ENCODE measurements at regions not wholly inside any gene's neighbourhood (a gene's known extent, or its start where the extent isn't known, plus 50 kb on each side); places are given as distances from the start of the nearest gene placed in this dataset.

- no peaks in the 10 kb centered on the region for H3K9me3 ChIP-seq
- no peak for DNase-seq
- H3K27me3 ChIP-seq, result no peaks in the 10 kb centered on the region
- WGBS, 2 donors, result 95% methylated on average over 2 of the region's 2 CpGs
- no peak overlapping the region for H3K27ac ChIP-seq
- H3K4me1 ChIP-seq, result peaks cover 5% of the 10 kb centered on the region
- TF ChIP-seq CTCF (IDR thresholded peaks at IDR 0.05), result no peak
- no peak for TF ChIP-seq POLR2A (IDR thresholded peaks at IDR 0.05)
- no peak overlapping the region for H3K4me3 ChIP-seq
- ATAC-seq, result no peak
- H3K36me3 ChIP-seq (replicated peaks in 1 of 2; ENCODE audit: insufficient read depth in 1 of 2, low read depth in 2 of 2), result no peaks in the 10 kb centered on the region
- intact Hi-C loops (cut with DNase I), result no loop called here
These were observed 156.6 kb upstream of the SULF2 start for GRCh38 chr20:47941869-47942268.

GRCh38 chr20:47940101-47940813, 155.0 kb upstream of the SULF2 start:
- ATAC-seq, result no peak

DNA sequence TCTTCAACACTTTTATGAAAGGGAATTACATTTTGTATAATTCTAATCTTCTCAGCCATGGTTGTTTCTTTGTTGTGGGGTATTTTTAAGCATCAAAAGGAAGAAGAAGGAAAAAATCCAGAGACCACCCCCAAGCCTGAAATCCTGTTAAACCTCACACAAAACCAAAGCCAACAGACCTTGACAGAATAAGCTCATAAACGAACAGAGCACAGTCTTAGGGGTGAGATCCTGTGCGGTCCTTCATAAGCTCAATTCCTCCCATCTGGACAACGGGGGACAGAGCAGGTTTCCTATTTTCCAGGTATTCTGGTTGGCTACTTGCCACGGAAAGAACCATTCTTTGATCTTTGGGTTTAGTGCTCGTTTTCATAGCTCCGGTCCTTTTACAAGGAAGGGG, 151.3 kb upstream of the SULF2 start:
- Histone ChIP-seq H3K27me3 (no peaks in the 10 kb centered on the region), H3K27ac (no peak overlapping the region), H3K36me3 (replicated peaks in 1 of 2; ENCODE audit: insufficient read depth in 1 of 2, low read depth in 2 of 2) (no peaks in the 10 kb centered on the region), H3K4me1 (peaks cover 5% of the 10 kb centered on the region), H3K9me3 (no peaks in the 10 kb centered on the region), H3K4me3 (no peak overlapping the region)
- no peak for TF ChIP-seq POLR2A (IDR thresholded peaks at IDR 0.05)
- TF ChIP-seq CTCF (IDR thresholded peaks at IDR 0.05), result no peak
- WGBS, 2 donors, result 53 to 55% methylated on average over 6 of the region's 6 CpGs
- DNase-seq (no peak), ATAC-seq (no peak)
- intact Hi-C loops (cut with DNase I), result no loop called here

More at GRCh38 chr20:47940101-47940813, 155.0 kb upstream of the SULF2 start:
- TF ChIP-seq POLR2A (IDR thresholded peaks at IDR 0.05) (no peak), CTCF (IDR thresholded peaks at IDR 0.05) (no peak)
- H3K9me3 ChIP-seq, result no peaks in the 10 kb centered on the region
- H3K4me3 ChIP-seq, result no peak overlapping the region
- intact Hi-C loops (cut with DNase I), result no loop called here
- H3K27ac ChIP-seq, result no peak overlapping the region
- H3K36me3 ChIP-seq (replicated peaks in 1 of 2; ENCODE audit: insufficient read depth in 1 of 2, low read depth in 2 of 2), result no peaks in the 10 kb centered on the region
- WGBS, 2 donors, result 50 to 52% methylated on average over 8 of the region's 8 CpGs
- DNase-seq, result no peak
- H3K27me3 ChIP-seq, result no peaks in the 10 kb centered on the region
- H3K4me1 ChIP-seq, result peaks cover 5% of the 10 kb centered on the region

DNA sequence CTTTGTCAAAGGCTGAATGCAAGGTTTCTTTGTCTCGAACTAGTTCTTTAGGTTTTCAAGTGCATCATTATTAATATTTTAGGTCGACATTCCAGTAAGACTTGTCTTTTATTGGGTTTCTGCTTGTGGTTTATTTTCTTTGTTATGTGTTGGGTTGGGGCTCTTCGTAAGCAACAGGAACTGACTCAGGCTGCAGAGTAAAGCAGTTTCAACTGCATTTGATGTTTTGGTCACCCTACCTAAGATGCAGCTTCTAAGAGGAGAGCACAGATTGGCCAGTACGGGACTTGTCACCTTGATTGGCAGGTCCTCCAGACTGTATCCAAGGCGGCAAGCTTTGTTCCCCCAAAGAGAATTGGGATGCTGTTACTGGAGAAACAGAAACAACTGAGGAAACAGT, 149.5 kb upstream of the SULF2 start:
- H3K36me3 ChIP-seq (replicated peaks in 1 of 2; ENCODE audit: insufficient read depth in 1 of 2, low read depth in 2 of 2), result no peaks in the 10 kb centered on the region
- H3K27ac ChIP-seq, result no peak overlapping the region
- H3K4me1 ChIP-seq, result no peaks in the 10 kb centered on the region
- no peak overlapping the region for H3K4me3 ChIP-seq
- WGBS, 2 donors, result 54 to 63% methylated on average over 5 of the region's 5 CpGs
- ATAC-seq (no peak), DNase-seq (no peak)
- H3K9me3 ChIP-seq, result no peaks in the 10 kb centered on the region
- no peaks in the 10 kb centered on the region for H3K27me3 ChIP-seq
- TF ChIP-seq CTCF (IDR thresholded peaks at IDR 0.05), result no peak
- TF ChIP-seq POLR2A (IDR thresholded peaks at IDR 0.05), result no peak
- intact Hi-C loops (cut with DNase I), result no loop called here

DNA sequence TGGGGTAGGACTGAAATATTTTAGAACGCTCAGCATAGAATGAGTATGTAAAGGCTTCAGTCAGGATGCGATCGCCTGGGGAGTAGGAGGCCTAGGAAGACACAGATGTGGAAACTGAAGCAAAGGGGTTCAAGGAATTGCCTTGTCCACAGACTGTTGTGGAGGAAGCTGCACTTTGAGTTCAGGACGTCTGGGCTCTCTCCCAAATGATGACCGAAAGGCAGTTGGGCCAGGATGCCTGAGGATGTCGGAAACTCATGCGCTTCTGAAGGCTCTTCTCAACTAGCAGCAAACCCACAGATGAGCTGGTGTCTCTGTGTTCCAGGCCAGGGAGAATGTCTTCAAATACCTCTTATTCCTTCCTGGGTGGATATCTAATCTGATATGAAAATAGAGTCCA, 146.2 kb upstream of the SULF2 start:
- Histone ChIP-seq H3K4me1 (no peaks in the 10 kb centered on the region), H3K27me3 (no peaks in the 10 kb centered on the region), H3K9me3 (no peaks in the 10 kb centered on the region), H3K27ac (no peak overlapping the region), H3K36me3 (replicated peaks in 1 of 2; ENCODE audit: insufficient read depth in 1 of 2, low read depth in 2 of 2) (no peaks in the 10 kb centered on the region), H3K4me3 (no peak overlapping the region)
- intact Hi-C loops (cut with DNase I), result no loop called here
- ATAC-seq (no peak), DNase-seq (no peak)
- no peak for TF ChIP-seq POLR2A (IDR thresholded peaks at IDR 0.05)
- no peak for TF ChIP-seq CTCF (IDR thresholded peaks at IDR 0.05)
- 84% methylated on average over 6 to 7 of the region's 7 CpGs for WGBS, 2 donors

All from body of pancreas (tissue), 4 donors.